Progenitor cell of endocrine pancreas (in vitro differentiated cells): ENCODE measurements at regions not wholly inside any gene's neighbourhood (a gene's known extent, or its start where the extent isn't known, plus 50 kb on each side); places are given as distances from the start of the nearest gene placed in this dataset.
"Not testable (repeated sequence)": the region's sequence is repeated elsewhere in the genome, so short reads cannot be mapped to it uniquely, and the experiment has no call there.

Source experiments
- DNase-seq: peaks from one replicate; pipeline ENCODE4 v3.0.0; 2021; ENCODE audit warnings: low spot score; ENCODE audit not compliant: unreplicated experiment
- H3K27ac Mint-ChIP-seq: 2 replicates; pipeline ENCODE4 v1.8.0; 2021; ENCODE audit warnings: mild to moderate bottlenecking, moderate library complexity, mixed read lengths
- H3K27me3 Mint-ChIP-seq: 2 replicates; pipeline ENCODE4 v1.8.0; 2021; ENCODE audit warnings: mixed read lengths
- H3K36me3 Mint-ChIP-seq: 2 replicates; pipeline ENCODE4 v1.8.0; 2022; ENCODE audit warnings: mixed read lengths; ENCODE audit not compliant: insufficient read depth
- H3K4me1 Mint-ChIP-seq: 2 replicates; pipeline ENCODE4 v1.8.0; 2021; ENCODE audit warnings: low read depth, mixed read lengths
- H3K4me3 Mint-ChIP-seq: 2 replicates; pipeline ENCODE4 v1.8.0; 2021; ENCODE audit warnings: low read depth, mild to moderate bottlenecking, moderate library complexity, mixed read lengths
- H3K9me3 Mint-ChIP-seq: 2 replicates; pipeline ENCODE4 v1.8.0; 2021; ENCODE audit warnings: low read depth, mixed read lengths
- TF ChIP-seq, protein P1 (sequence below): fragments of 200-600 bp; sonication (generic); IDR thresholded peaks from one replicate; pipeline ENCODE4 v1.5.0; 2021; ENCODE audit warnings: antibody characterized with exemption, mild to moderate bottlenecking; ENCODE audit not compliant: unreplicated experiment

DNA sequence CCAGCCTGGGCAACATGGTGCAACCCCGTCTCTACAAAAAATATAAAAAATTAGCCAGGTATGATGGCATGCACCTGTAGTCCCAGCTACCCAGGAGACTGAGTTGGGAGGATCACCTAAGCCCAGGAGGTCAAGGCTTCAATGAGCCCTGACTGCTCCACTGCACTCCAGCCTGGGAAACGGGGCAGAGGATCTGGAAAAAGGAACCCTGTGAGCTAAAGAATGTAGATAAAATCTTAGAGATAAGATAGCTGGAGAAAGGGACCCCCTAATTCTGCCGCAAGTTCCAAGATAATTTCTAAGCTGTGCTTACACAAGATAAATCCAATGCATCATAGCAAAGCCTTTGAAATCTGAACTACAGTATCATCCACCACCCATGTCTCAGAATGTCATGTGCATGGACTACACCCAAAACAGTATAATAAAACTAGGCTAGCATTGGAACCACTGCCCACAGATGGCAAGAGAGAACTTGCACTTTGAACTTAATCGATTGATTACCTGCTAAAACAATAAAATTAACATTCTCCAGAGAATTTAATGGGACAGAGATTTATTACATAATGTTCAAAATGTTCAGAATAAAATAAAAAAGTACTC lies 99.9 kb downstream of the TRIM42 start:
- Mint-ChIP-seq H3K4me3 (no peak overlapping the region), H3K4me1 (peaks cover 9% of the 10 kb centered on the region), H3K36me3 (peaks cover 4% of the 10 kb centered on the region), H3K27me3 (peaks cover 2% of the 10 kb centered on the region), H3K27ac (no peak overlapping the region), H3K9me3 (peaks cover 23% of the 10 kb centered on the region)
- DNase-seq, result no peak
- TF ChIP-seq, protein P1, sequence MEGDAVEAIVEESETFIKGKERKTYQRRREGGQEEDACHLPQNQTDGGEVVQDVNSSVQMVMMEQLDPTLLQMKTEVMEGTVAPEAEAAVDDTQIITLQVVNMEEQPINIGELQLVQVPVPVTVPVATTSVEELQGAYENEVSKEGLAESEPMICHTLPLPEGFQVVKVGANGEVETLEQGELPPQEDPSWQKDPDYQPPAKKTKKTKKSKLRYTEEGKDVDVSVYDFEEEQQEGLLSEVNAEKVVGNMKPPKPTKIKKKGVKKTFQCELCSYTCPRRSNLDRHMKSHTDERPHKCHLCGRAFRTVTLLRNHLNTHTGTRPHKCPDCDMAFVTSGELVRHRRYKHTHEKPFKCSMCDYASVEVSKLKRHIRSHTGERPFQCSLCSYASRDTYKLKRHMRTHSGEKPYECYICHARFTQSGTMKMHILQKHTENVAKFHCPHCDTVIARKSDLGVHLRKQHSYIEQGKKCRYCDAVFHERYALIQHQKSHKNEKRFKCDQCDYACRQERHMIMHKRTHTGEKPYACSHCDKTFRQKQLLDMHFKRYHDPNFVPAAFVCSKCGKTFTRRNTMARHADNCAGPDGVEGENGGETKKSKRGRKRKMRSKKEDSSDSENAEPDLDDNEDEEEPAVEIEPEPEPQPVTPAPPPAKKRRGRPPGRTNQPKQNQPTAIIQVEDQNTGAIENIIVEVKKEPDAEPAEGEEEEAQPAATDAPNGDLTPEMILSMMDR, result no peak

DNA sequence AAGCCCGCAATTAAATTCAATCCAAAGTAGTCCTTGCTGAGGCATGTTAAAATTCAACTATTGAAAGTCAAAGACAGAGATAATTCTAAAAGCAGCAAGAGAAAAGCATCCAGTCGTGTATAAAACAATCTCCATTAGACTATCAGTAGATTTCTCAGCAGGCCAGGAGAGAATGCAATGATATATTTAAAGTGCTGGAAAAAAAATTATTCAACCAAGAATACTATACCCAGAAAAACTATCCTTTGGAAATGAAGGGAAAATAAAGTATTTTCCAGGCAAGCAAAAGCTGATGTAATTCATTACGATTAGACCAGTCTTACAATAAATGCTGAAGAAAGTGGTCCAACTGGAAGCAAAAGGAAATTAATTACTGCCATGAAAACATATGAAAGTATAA lies 113.5 kb downstream of the TRIM42 start:
- H3K4me1 Mint-ChIP-seq, result no peaks in the 10 kb centered on the region
- peaks cover 17% of the 10 kb centered on the region for H3K9me3 Mint-ChIP-seq
- TF ChIP-seq, protein P1, result no peak
- no peak overlapping the region for H3K4me3 Mint-ChIP-seq
- H3K27me3 Mint-ChIP-seq, result no peaks in the 10 kb centered on the region
- no peak for DNase-seq
- H3K27ac Mint-ChIP-seq, result no peak overlapping the region
- peaks cover 2% of the 10 kb centered on the region for H3K36me3 Mint-ChIP-seq

DNA sequence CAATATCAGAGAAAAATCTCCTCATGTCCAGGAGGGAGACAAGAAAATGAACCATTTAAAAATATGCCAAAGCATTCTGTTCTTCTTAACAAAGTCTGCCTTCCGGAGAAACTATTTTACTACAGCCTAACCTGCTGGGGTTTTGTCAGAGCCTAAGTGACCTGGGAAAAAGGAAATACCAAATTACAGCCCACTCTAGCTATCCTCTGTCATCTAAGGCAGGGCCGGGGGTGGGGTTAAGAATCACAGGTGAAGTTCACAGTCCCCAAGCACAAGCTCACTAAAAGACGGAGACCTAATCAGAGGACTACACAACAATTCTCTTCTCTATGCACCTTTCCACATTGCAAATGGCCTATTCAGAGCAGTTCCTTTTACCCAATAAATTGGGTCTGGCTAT lies 116.6 kb downstream of the TRIM42 start:
- Mint-ChIP-seq H3K27me3 (no peaks in the 10 kb centered on the region), H3K9me3 (peaks cover 26% of the 10 kb centered on the region), H3K4me1 (no peaks in the 10 kb centered on the region), H3K36me3 (peaks cover 2% of the 10 kb centered on the region), H3K27ac (no peak overlapping the region), H3K4me3 (no peak overlapping the region)
- TF ChIP-seq, protein P1, result no peak
- no peak for DNase-seq

DNA sequence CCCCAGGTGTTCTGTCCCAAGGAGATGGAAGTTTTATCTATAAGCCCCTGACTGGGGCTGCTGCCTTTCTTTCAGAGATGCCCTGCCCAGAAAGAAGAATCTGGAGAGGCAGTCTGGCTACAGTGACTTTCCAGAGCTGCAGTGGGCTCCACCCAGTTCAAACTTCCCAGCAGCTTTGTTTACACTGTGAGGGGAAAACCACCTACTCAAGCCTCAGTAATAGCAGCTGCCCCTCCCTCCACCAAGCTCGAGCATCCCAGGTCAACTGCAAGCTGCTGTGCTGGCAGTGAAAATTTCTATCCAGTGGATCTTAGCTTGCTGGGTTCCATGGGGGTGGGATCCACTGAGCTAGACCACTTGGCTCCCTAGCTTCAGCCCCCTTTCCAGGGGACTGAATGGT lies 125.0 kb downstream of the TRIM42 start:
- not testable (repeated sequence) for H3K4me3 Mint-ChIP-seq, H3K4me1 Mint-ChIP-seq, DNase-seq, H3K27ac Mint-ChIP-seq, H3K27me3 Mint-ChIP-seq, H3K36me3 Mint-ChIP-seq
- peaks cover 28% of the 10 kb centered on the region for H3K9me3 Mint-ChIP-seq

DNA sequence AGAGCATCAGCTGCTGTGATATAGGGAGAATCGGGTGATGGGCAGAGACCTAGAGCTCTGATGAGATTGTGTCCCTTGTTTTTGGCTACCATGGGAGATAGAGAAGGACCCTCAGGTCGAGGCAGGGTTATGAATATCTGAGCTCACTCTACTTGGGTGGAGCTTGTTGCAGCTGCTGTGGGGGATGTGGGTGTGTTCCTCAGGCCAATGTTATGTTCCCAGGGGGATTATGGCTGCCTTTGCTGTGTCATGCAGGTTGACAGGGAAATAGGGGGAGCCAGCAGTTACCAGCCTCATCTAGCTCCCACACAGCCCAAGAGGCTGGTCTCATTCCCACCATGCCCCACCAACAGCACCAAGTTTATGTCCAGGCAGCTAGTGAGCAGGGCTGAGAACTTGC lies 131.5 kb downstream of the TRIM42 start:
- TF ChIP-seq, protein P1, result no peak
- no peak overlapping the region for H3K27ac Mint-ChIP-seq
- no peaks in the 10 kb centered on the region for H3K36me3 Mint-ChIP-seq
- H3K4me1 Mint-ChIP-seq, result no peaks in the 10 kb centered on the region
- no peak overlapping the region for H3K4me3 Mint-ChIP-seq
- DNase-seq, result no peak
- H3K9me3 Mint-ChIP-seq, result peaks cover 13% of the 10 kb centered on the region
- no peaks in the 10 kb centered on the region for H3K27me3 Mint-ChIP-seq
